ENCODE measurements at regions not wholly inside any gene's neighbourhood (a gene's known extent, or its start where the extent isn't known, plus 50 kb on each side); places are given as distances from the start of the nearest gene placed in this dataset.
"Not testable (repeated sequence)": the region's sequence is repeated elsewhere in the genome, so short reads cannot be mapped to it uniquely, and the experiment has no call there.

GRCh38 chr3:152671446-152672319 is 163.2 kb upstream of the P2RY1 start:
- DNase-seq: no peak

DNA sequence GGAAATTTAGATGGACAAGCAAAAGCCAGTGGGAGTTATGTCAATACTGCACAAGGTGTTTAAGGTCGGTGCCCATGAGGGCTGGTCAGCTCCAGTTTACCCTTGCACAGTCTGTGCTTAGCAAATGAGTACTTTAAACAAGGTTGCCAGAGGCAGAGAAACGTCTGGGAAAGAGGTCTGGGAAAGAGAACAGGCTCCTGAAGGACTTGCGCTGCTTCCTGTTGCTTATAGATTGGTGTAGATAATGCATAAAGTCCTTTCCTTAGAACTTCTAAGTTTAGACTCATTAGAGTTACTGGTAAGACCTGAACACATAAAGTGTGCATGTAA is 162.6 kb upstream of the P2RY1 start:
- DNase-seq: no peak

GRCh38 chr3:152676810-152677379 is 158.0 kb upstream of the P2RY1 start:
- no peak for DNase-seq

GRCh38 chr3:152677491-152677890 is 157.4 kb upstream of the P2RY1 start:
- DNase-seq: no peak

DNA sequence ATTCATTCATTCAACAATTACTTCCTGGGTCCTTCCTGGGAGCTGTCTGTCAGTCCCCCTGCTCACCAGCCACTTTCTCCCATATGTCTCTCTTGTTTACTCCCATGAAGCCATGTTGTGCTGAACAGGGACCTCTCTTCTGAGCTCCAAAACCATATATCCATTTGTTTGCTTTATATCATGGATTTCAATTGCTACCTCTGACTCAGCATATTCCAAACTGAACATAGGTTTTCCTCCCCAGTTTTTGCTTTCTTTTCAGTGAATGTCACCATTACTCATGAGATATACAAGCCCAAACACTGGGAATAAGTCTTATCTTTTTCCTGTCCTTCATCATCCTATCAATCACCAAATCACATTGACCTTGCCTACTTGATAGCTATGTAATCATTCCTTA is 152.5 kb upstream of the P2RY1 start:
- no peak for DNase-seq

DNA sequence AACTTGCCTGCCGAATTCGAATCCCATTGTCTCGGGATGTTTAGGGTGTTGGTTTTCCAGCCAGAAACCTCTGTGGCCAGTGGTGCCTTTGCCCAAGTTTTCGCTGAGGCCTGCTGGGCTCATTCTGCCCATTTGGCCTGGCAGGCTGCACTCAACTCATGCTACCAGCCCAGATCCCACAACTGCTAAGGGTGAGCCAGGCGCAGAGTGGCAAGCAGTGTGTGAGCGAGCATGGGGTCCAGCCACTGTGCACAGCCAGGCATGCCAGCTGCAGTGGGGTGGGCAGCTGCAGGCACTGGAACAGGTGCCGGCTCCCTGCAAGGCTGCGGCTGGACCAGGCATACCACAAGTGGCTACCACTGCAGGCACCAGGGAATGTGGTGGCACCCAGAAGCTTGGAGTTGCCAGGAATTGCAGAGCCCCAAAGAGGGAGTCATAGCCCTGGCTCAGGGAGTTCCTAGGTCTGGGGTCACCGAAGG is 151.4 kb upstream of the P2RY1 start:
- no peak for DNase-seq

- no peak for DNase-seq
Observed at GRCh38 chr3:152684279-152684678, 150.7 kb upstream of the P2RY1 start.

- DNase-seq: no peak
Observed at GRCh38 chr3:152688313-152688712, 146.6 kb upstream of the P2RY1 start.

DNA sequence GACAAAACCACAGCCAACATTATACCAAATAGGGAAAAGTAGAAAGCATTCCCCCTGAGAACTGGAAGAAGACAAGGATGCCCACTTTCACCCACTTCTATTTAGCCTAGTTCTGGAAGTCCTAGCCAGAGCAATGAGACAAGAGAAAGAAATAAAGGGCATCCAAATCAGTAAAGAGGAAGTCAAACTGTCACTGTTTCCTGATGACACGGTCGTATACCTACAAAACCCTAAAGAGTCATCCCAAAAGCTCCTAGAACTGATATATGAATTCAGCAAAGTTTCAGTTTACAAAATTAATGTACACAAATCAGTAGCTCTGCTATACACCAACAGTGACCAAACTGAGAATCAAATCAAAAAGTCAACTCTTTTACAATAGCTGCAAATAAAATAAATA is 142.6 kb upstream of the P2RY1 start:
- not testable (repeated sequence) for DNase-seq

- not testable (repeated sequence) for DNase-seq
Observed at GRCh38 chr3:152693521-152694250, 141.2 kb upstream of the P2RY1 start.

DNA sequence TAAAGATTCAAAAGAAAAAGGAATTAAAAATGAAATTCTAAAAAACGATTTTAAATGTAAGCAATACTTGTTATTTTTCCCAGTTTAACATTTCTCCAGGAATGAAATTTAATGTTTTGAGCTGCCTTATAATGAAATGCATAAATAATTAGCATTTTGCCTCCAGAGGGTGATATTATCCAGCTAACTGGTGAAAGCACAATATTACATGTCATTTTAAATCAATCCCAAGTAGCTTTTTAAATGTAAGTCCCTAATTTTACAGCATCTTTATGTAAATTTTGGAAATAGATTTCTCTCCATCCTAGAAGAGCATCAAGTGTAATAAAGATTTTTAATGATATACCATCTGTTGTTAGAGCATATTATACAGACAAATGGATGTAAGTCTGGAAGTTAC is 139.1 kb upstream of the P2RY1 start:
- no peak for DNase-seq

DNA sequence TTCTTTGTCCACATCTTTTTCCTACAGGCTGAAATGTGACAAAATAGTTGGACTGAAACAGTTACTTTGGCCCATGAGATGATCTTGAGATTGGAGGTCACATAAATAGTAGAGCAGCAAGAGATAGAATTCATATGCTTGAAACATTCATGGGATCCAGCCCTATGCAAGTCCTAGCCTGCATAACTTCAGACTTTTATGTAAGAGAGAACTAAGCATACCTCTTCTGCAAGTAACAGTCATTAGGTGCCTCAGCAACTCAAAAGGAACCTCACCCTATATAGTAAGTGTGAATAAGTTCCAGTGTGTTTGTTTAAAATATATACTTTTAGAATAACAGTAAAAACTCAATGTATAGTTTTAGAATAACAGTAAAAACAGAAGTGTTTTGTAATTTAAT is 138.0 kb upstream of the P2RY1 start:
- no peak for DNase-seq

GRCh38 chr3:152703245-152703890 is 131.6 kb upstream of the P2RY1 start:
- no peak for DNase-seq

GRCh38 chr3:152706991-152707713 is 127.8 kb upstream of the P2RY1 start:
- DNase-seq: no peak

GRCh38 chr3:152709659-152710058 is 125.3 kb upstream of the P2RY1 start:
- no peak for DNase-seq

DNA sequence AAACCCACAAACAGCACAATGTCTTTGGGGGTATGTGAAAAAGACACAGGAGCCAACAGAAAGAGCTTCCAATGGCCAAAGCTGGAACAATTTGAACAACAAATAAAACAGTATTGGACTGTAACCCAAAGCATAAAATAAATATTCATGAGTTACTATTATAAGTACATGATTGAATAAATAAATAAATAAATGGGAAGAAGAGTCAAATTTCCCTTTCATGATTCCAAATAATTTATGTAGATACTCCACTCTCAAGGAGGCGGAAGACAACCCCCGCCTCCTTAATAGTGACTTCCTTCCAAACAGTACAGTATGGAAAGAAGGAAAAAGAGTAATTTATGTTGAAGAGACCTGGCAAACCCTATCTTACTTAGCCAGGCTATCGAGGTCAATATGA is 124.4 kb upstream of the P2RY1 start:
- no peak for DNase-seq

- no peak for DNase-seq
Observed at GRCh38 chr3:152713989-152714388, 120.9 kb upstream of the P2RY1 start.

DNA sequence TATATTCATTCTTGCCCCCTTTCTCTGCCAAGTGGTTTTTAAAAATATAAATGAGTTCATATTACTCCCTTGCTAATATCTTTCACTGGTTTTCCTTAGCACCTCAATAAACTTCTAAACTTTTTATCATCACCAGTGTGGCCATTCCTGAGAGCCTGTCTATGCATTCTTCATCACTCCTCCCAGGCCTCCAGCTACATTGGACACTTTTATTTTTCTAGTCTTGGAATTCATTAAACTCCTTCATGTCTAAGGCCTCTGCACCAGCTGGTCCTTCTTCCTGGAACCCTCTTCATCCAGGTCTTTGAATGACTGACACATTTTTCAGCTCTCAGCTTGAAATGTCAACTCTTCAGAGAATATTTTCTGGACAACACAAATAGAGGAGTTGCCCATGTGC is 120.4 kb upstream of the P2RY1 start:
- no peak for DNase-seq

GRCh38 chr3:152717252-152717651 is 117.7 kb upstream of the P2RY1 start:
- DNase-seq: no peak

DNA sequence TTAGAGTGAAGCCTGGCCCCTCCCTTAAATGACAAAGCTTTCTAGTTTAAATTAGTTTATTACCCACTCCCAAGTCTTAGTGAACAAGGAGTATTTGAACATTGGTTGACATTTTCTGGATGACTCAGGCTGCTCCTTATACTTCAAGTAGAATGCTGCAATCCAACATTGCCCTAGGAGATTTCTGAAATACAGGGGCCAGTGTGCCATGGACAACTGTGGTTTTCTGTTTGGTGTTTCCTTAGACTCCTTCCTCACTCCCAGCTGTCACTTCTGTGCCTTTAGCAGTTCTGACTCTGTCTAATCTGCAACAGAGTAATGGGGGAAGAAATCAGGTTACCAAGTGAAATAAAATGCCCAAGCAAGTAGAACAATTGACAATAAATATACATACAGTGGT is 116.1 kb upstream of the P2RY1 start:
- no peak for DNase-seq

DNA sequence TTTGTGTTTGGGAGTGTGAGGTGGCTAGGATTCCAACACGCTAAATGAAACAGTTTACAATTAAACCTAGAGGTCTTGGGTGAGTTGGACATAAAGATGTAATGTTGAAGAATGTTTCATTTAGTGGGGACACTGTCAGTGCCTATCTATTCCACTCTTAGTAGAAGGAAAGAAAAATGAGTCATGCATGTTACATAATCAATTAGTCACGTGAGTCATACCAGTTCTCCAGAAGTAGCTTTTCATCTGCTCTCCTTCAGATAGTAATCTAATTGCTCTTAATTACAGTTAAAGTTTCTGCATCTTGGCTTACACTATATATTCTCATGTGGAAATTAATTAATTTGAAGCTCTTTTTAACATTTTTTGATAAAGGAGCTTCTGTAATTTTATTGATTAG is 115.7 kb upstream of the P2RY1 start:
- DNase-seq: no peak

GRCh38 chr3:152720951-152721718 is 113.8 kb upstream of the P2RY1 start:
- DNase-seq: no peak

Measured in activated gamma-delta T cell (primary cell).